GM23338 (cell line): ENCODE measurements at regions not wholly inside any gene's neighbourhood (a gene's known extent, or its start where the extent isn't known, plus 50 kb on each side); places are given as distances from the start of the nearest gene placed in this dataset.

Source experiments
- ATAC-seq: fragments of 200-7000 bp; cut with Tn5 transposase; 3 replicates; pipeline ENCODE4 v1.9.1; 2020
- DNase-seq: peaks from one replicate; pipeline ENCODE4 v3.0.0-alpha.2; 2015; ENCODE audit warnings: low spot score
- H2AFZ ChIP-seq: fragments of 200-600 bp; sonication (generic); 2 replicates; pipeline ENCODE4 v1.8.0; 2016; ENCODE audit warnings: antibody characterized with exemption, mild to moderate bottlenecking, moderate library complexity
- H3F3A ChIP-seq: fragments of 200-600 bp; sonication (generic); replicated peaks from 2 replicates; pipeline ENCODE4 v1.8.0; 2017; ENCODE audit warnings: antibody characterized with exemption, mixed run types, low read depth
- H3K27ac ChIP-seq: fragments of 200-600 bp; sonication (generic); 2 replicates; pipeline ENCODE4 v1.6.1; 2016; ENCODE audit warnings: low read depth
- H3K27me3 ChIP-seq: fragments of 200-600 bp; sonication (generic); 2 replicates; pipeline ENCODE4 v1.8.0; 2016; ENCODE audit warnings: mild to moderate bottlenecking, mixed run types, moderate library complexity; ENCODE audit not compliant: insufficient read depth
- H3K36me3 ChIP-seq: fragments of 200-600 bp; sonication (generic); 2 replicates; pipeline ENCODE4 v1.8.0; 2016; ENCODE audit warnings: mild to moderate bottlenecking; ENCODE audit not compliant: insufficient read depth
- H3K4me1 ChIP-seq: fragments of 200-600 bp; sonication (generic); 2 replicates; pipeline ENCODE4 v1.8.0; 2016; ENCODE audit warnings: mild to moderate bottlenecking, moderate library complexity; ENCODE audit not compliant: insufficient read depth
- H3K4me2 ChIP-seq: fragments of 200-600 bp; sonication (generic); 2 replicates; pipeline ENCODE4 v1.7.1; 2017; ENCODE audit warnings: mixed run types
- H3K4me3 ChIP-seq: fragments of 200-600 bp; sonication (generic); 2 replicates; pipeline ENCODE4 v1.6.1; 2016; ENCODE audit warnings: mixed run types
- H3K79me2 ChIP-seq: fragments of 200-600 bp; sonication (generic); replicated peaks from 2 replicates; pipeline ENCODE4 v1.8.0; 2017; ENCODE audit warnings: mild to moderate bottlenecking; ENCODE audit not compliant: insufficient read depth
- H3K9me2 ChIP-seq: fragments of 200-600 bp; sonication (generic); 2 replicates; pipeline ENCODE4 v1.8.0; 2017; ENCODE audit not compliant: insufficient read depth
- H4K20me1 ChIP-seq: fragments of 200-600 bp; sonication (generic); replicated peaks from 2 replicates; pipeline ENCODE4 v1.8.0; 2017; ENCODE audit warnings: mild to moderate bottlenecking; ENCODE audit not compliant: insufficient read depth
- H3K27ac Mint-ChIP-seq: 2 replicates; pipeline ENCODE4 v1.8.0; 2020; ENCODE audit warnings: inconsistent platforms, mild to moderate bottlenecking, moderate library complexity, mixed read lengths
- H3K27me3 Mint-ChIP-seq: 3 replicates; pipeline ENCODE4 v1.8.0; 2022; ENCODE audit warnings: low read depth, mild to moderate bottlenecking, moderate library complexity, mixed read lengths, inconsistent platforms; ENCODE audit not compliant: insufficient read depth, poor library complexity
- H3K36me3 Mint-ChIP-seq: 3 replicates; pipeline ENCODE4 v1.8.0; 2021; ENCODE audit warnings: low read depth, mild to moderate bottlenecking, inconsistent platforms, moderate library complexity, mixed read lengths
- H3K4me1 Mint-ChIP-seq: 3 replicates; pipeline ENCODE4 v1.8.0; 2020; ENCODE audit warnings: mild to moderate bottlenecking, inconsistent platforms, mixed read lengths
- H3K4me3 Mint-ChIP-seq: 3 replicates; pipeline ENCODE4 v1.8.0; 2021; ENCODE audit warnings: moderate library complexity, mild to moderate bottlenecking, inconsistent platforms, mixed read lengths
- H3K9me3 Mint-ChIP-seq: 3 replicates; pipeline ENCODE4 v1.8.0; 2020; ENCODE audit warnings: moderate library complexity, mild to moderate bottlenecking, inconsistent platforms, mixed read lengths
- CREB1 ChIP-seq: fragments of 250-450 bp; sonication (Bioruptor Pico); IDR thresholded peaks from 2 replicates; pipeline ENCODE4 v1.5.0; 2020; ENCODE audit warnings: low read depth, mild to moderate bottlenecking, moderate library complexity
- CTCF ChIP-seq, 2 experiments: fragments of 200-600 bp in 1 of 2; sonication (generic) in 1 of 2; conservative IDR thresholded peaks; 2 replicates each; pipeline versions ENCODE4 v1.5.1 to v1.6.1; 2016 to 2017; ENCODE audit warnings: antibody characterized with exemption in 2 of 2, low read depth in 2 of 2, mild to moderate bottlenecking in 2 of 2, moderate library complexity in 1 of 2
- EZH2phosphoT487 ChIP-seq: fragments of 200-600 bp; sonication (generic); IDR thresholded peaks from one replicate; pipeline ENCODE4 v1.8.1; 2018; ENCODE audit warnings: antibody characterized with exemption; ENCODE audit not compliant: unreplicated experiment
- JUNB ChIP-seq: IDR thresholded peaks from one replicate; pipeline ENCODE4 v1.6.1; 2016; ENCODE audit warnings: antibody characterized with exemption; ENCODE audit not compliant: unreplicated experiment
- NANOG ChIP-seq: IDR thresholded peaks from 2 replicates; pipeline ENCODE4 v1.6.1; 2016; ENCODE audit warnings: antibody characterized with exemption, borderline replicate concordance
- POLR2AphosphoS5 ChIP-seq: IDR thresholded peaks from 2 replicates; pipeline ENCODE4 v1.6.1; 2016; ENCODE audit warnings: antibody characterized with exemption, low read depth
- REST ChIP-seq: IDR thresholded peaks from one replicate; pipeline ENCODE4 v1.6.1; 2018; ENCODE audit warnings: antibody characterized with exemption; ENCODE audit not compliant: unreplicated experiment
- STAT1 ChIP-seq: IDR thresholded peaks from one replicate; pipeline ENCODE4 v1.6.1; 2016; ENCODE audit warnings: antibody characterized with exemption; ENCODE audit not compliant: unreplicated experiment
- ZNF331 ChIP-seq: fragments of 250-450 bp; sonication (Bioruptor Pico); IDR thresholded peaks from 2 replicates; pipeline ENCODE4 v1.5.0; 2020; ENCODE audit warnings: low read depth, mild to moderate bottlenecking, moderate library complexity

- H3K9me2 ChIP-seq, result no peaks in the 10 kb centered on the region
- no peak overlapping the region for H3K27ac Mint-ChIP-seq
- H3K4me1 Mint-ChIP-seq, result peaks cover 16% of the 10 kb centered on the region
- no peak overlapping the region for H3K4me3 Mint-ChIP-seq
- no peaks in the 10 kb centered on the region for H3K9me3 Mint-ChIP-seq
- H3F3A ChIP-seq, result no peaks in the 10 kb centered on the region
- no peaks in the 10 kb centered on the region for H4K20me1 ChIP-seq
- no peak overlapping the region for H3K4me3 ChIP-seq
- no peaks in the 10 kb centered on the region for H3K36me3 Mint-ChIP-seq
- DNase-seq, result no peak
- no peaks in the 10 kb centered on the region for H3K27me3 ChIP-seq
- peak; percentile 47; the same call in 2 of the 3 replicates for ATAC-seq
- no peak overlapping the region for H2AFZ ChIP-seq
- peaks cover 9% of the 10 kb centered on the region for H3K27me3 Mint-ChIP-seq
- no peak overlapping the region for H3K4me2 ChIP-seq
- no peaks in the 10 kb centered on the region for H3K79me2 ChIP-seq
- TF ChIP-seq ZNF331 (CRISPR knock-in tag) (no peak), CREB1 (CRISPR knock-in tag) (no peak), POLR2AphosphoS5 (no peak), STAT1 (no peak), JUNB (no peak), CTCF (conservative IDR thresholded peaks at IDR 0.05; ENCODE audit: low read depth in 2 of 2) (no peak), REST (peak; percentile 81), NANOG (no peak)
- H3K27ac ChIP-seq, result no peak overlapping the region
- no peaks in the 10 kb centered on the region for H3K36me3 ChIP-seq
- peaks cover 12% of the 10 kb centered on the region for H3K4me1 ChIP-seq
Measured at GRCh38 chr7:131196803-131197202, 130.9 kb upstream of the MKLN1 start.

GRCh38 chr7:131197920-131198615 is 129.6 kb upstream of the MKLN1 start:
- Histone ChIP-seq H3K9me2 (no peaks in the 10 kb centered on the region), H3K4me2 (no peak overlapping the region), H3F3A (no peaks in the 10 kb centered on the region), H3K79me2 (no peaks in the 10 kb centered on the region), H3K36me3 (no peaks in the 10 kb centered on the region), H2AFZ (no peak overlapping the region), H4K20me1 (no peaks in the 10 kb centered on the region), H3K27me3 (no peaks in the 10 kb centered on the region), H3K4me1 (peaks cover 12% of the 10 kb centered on the region), H3K4me3 (no peak overlapping the region), H3K27ac (no peak overlapping the region)
- H3K27me3 Mint-ChIP-seq, result peaks cover 9% of the 10 kb centered on the region
- peaks cover 16% of the 10 kb centered on the region for H3K4me1 Mint-ChIP-seq
- no peaks in the 10 kb centered on the region for H3K9me3 Mint-ChIP-seq
- H3K36me3 Mint-ChIP-seq, result no peaks in the 10 kb centered on the region
- no peak overlapping the region for H3K27ac Mint-ChIP-seq
- ATAC-seq, result no peak
- no peak for DNase-seq
- no peak overlapping the region for H3K4me3 Mint-ChIP-seq
- no peak for TF ChIP-seq EZH2phosphoT487
